ENCODE measurements at regions not wholly inside any gene's neighbourhood (a gene's known extent, or its start where the extent isn't known, plus 50 kb on each side); places are given as distances from the start of the nearest gene placed in this dataset.
"Not testable (repeated sequence)": the region's sequence is repeated elsewhere in the genome, so short reads cannot be mapped to it uniquely, and the experiment has no call there.

DNA sequence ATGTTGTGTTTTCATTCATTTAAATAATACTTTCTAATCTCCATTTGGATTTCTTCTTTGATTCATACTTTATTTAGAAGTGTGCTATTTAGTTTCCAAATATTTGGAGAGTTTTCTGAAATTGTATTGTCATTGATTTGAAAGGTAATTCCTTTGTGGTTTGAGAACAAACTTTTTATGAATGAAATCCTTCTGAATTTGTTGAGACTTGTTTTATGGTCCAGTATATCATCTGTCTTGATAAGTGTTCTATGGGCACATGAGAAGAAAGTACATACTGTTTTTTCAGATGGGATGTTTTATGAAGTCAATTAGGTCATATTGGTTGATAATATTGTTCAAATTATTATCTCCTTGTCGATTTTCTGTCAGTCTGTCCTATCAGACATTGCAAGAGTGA lies 953.8 kb downstream of the NR2F1-AS1 start:
- no peak for DNase-seq (ENCODE audit: low read depth)
- no peaks in the 10 kb centered on the region for H3K27me3 ChIP-seq (ENCODE audit: control insufficient read depth, insufficient read depth, low read length)
- CTCF ChIA-PET = no interaction called here
- no peak for TF ChIP-seq CTCF (IDR thresholded peaks at IDR 0.05; ENCODE audit: insufficient read depth, low read depth, low read length)
- H3K36me3 ChIP-seq (ENCODE audit: control insufficient read depth, insufficient read depth, low read length) = no peaks in the 10 kb centered on the region
- H3K4me3 ChIP-seq (ENCODE audit: low read depth, low read length) = no peak overlapping the region
- POLR2A ChIA-PET = no interaction called here

DNA sequence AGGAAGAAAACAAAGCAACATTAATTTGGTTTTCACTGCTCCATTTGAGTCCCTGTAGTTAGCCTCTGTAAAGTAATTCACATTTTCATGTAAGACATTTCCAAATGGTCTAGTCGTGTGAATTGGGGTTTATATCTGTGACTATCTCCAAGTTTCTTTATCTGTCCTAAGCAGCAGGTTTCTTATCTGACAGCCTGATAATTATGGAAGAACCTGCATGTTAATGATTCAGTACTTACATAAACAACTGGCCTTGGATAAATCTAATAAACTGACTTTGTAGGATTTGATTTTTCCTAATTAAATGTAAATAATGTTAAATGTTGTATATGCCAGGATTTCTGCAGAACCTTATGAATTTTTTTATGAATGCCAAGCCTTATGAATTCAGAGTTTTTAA lies 964.9 kb downstream of the NR2F1-AS1 start:
- no peak for DNase-seq (ENCODE audit: low read depth)
- Histone ChIP-seq H3K27me3 (ENCODE audit: control insufficient read depth, insufficient read depth, low read length) (no peaks in the 10 kb centered on the region), H3K4me3 (ENCODE audit: low read depth, low read length) (no peak overlapping the region), H3K36me3 (ENCODE audit: control insufficient read depth, insufficient read depth, low read length) (no peaks in the 10 kb centered on the region)
- ChIA-PET CTCF (no interaction called here), POLR2A (no interaction called here)
- no peak for TF ChIP-seq CTCF (IDR thresholded peaks at IDR 0.05; ENCODE audit: insufficient read depth, low read depth, low read length)

GRCh38 chr5:92613546-92613945 lies 967.5 kb downstream of the NR2F1-AS1 start:
- CTCF ChIA-PET = no interaction called here
- DNase-seq (ENCODE audit: low read depth) = no peak

GRCh38 chr5:92610435-92610834 lies 970.6 kb downstream of the NR2F1-AS1 start:
- H3K4me3 ChIP-seq (ENCODE audit: low read depth, low read length); DNase-seq (ENCODE audit: low read depth); CTCF ChIA-PET; H3K27me3 ChIP-seq (ENCODE audit: control insufficient read depth, insufficient read depth, low read length); H3K36me3 ChIP-seq (ENCODE audit: control insufficient read depth, insufficient read depth, low read length); POLR2A ChIA-PET: not testable (repeated sequence)

More at GRCh38 chr5:92613546-92613945, 967.5 kb downstream of the NR2F1-AS1 start:
- Histone ChIP-seq H3K36me3 (ENCODE audit: control insufficient read depth, insufficient read depth, low read length) (no peaks in the 10 kb centered on the region), H3K27me3 (ENCODE audit: control insufficient read depth, insufficient read depth, low read length) (no peaks in the 10 kb centered on the region), H3K4me3 (ENCODE audit: low read depth, low read length) (no peak overlapping the region)
- POLR2A ChIA-PET = no interaction called here
- no peak for TF ChIP-seq CTCF (IDR thresholded peaks at IDR 0.05; ENCODE audit: insufficient read depth, low read depth, low read length)

- DNase-seq (ENCODE audit: low read depth) = no peak
- no peaks in the 10 kb centered on the region for H3K27me3 ChIP-seq (ENCODE audit: control insufficient read depth, insufficient read depth, low read length)
- H3K36me3 ChIP-seq (ENCODE audit: control insufficient read depth, insufficient read depth, low read length) = no peaks in the 10 kb centered on the region
- POLR2A ChIA-PET = no interaction called here
- CTCF ChIA-PET = no interaction called here
- no peak overlapping the region for H3K4me3 ChIP-seq (ENCODE audit: low read depth, low read length)
- TF ChIP-seq CTCF (IDR thresholded peaks at IDR 0.05; ENCODE audit: insufficient read depth, low read depth, low read length) = no peak
Observed at GRCh38 chr5:92605591-92605990, 975.4 kb downstream of the NR2F1-AS1 start.

- ChIA-PET CTCF (interaction anchor here (0.8 kb wide), 1 partner anchor 9 kb away, joined by 3 read pairs; no protein-coding TSS in a partner anchor), POLR2A (no interaction called here)
- H3K4me3 ChIP-seq (ENCODE audit: low read depth, low read length) = no peak overlapping the region
- TF ChIP-seq CTCF (IDR thresholded peaks at IDR 0.05; ENCODE audit: insufficient read depth, low read depth, low read length) = no peak
- H3K27me3 ChIP-seq (ENCODE audit: control insufficient read depth, insufficient read depth, low read length) = no peaks in the 10 kb centered on the region
- no peak for DNase-seq (ENCODE audit: low read depth)
- no peaks in the 10 kb centered on the region for H3K36me3 ChIP-seq (ENCODE audit: control insufficient read depth, insufficient read depth, low read length)
Observed at GRCh38 chr5:92599217-92599810, 981.7 kb downstream of the NR2F1-AS1 start.
